Suppressor macrophage treated with lipopolysaccharide for 4 hours (primary cell): ENCODE measurements at regions not wholly inside any gene's neighbourhood (a gene's known extent, or its start where the extent isn't known, plus 50 kb on each side); places are given as distances from the start of the nearest gene placed in this dataset.
"Not testable (repeated sequence)": the region's sequence is repeated elsewhere in the genome, so short reads cannot be mapped to it uniquely, and the experiment has no call there.

ENCODE experiments used
- DNase-seq: peaks from one replicate; pipeline ENCODE4 v3.0.0-alpha.2; 2020

- no peak for DNase-seq
These were observed 110.1 kb upstream of the PPP1R26 start for GRCh38 chr9:135369412-135369990.

- no peak for DNase-seq
These were observed 108.9 kb upstream of the PPP1R26 start for GRCh38 chr9:135370411-135371375.

- no peak for DNase-seq
These were observed 108.0 kb upstream of the PPP1R26 start for GRCh38 chr9:135371535-135371934.

- no peak for DNase-seq
These were observed 107.5 kb upstream of the PPP1R26 start for GRCh38 chr9:135372036-135372435.

GRCh38 chr9:135372501-135373008 lies 107.0 kb upstream of the PPP1R26 start:
- DNase-seq = no peak

GRCh38 chr9:135373151-135373685 lies 106.4 kb upstream of the PPP1R26 start:
- no peak for DNase-seq

- DNase-seq = no peak
These were observed 105.8 kb upstream of the PPP1R26 start for GRCh38 chr9:135373820-135374219.

GRCh38 chr9:135374591-135374990 lies 105.0 kb upstream of the PPP1R26 start:
- no peak for DNase-seq

GRCh38 chr9:135375001-135375400 lies 104.6 kb upstream of the PPP1R26 start:
- DNase-seq = no peak

GRCh38 chr9:135376511-135377265 lies 102.9 kb upstream of the PPP1R26 start:
- no peak for DNase-seq

- DNase-seq = no peak
These were observed 102.2 kb upstream of the PPP1R26 start for GRCh38 chr9:135377431-135377830.

GRCh38 chr9:135378751-135379150 lies 100.8 kb upstream of the PPP1R26 start:
- no peak for DNase-seq

- DNase-seq = no peak
These were observed 99.9 kb upstream of the PPP1R26 start for GRCh38 chr9:135379540-135380267.

GRCh38 chr9:135380311-135380960 lies 99.1 kb upstream of the PPP1R26 start:
- DNase-seq = no peak

- DNase-seq = no peak
These were observed 97.7 kb upstream of the PPP1R26 start for GRCh38 chr9:135381762-135382310.

- no peak for DNase-seq
These were observed 95.4 kb upstream of the PPP1R26 start for GRCh38 chr9:135384226-135384625.

- DNase-seq = not testable (repeated sequence)
These were observed 94.7 kb upstream of the PPP1R26 start for GRCh38 chr9:135384815-135385405.

- no peak for DNase-seq
These were observed 93.8 kb upstream of the PPP1R26 start for GRCh38 chr9:135385793-135386192.

- DNase-seq = no peak
These were observed 91.6 kb upstream of the PPP1R26 start for GRCh38 chr9:135387976-135388375.

GRCh38 chr9:135388530-135388929 lies 91.1 kb upstream of the PPP1R26 start:
- no peak for DNase-seq

- DNase-seq = no peak
These were observed 87.8 kb upstream of the PPP1R26 start for GRCh38 chr9:135391759-135392158.
